K562 (cell line): ENCODE measurements at regions not wholly inside any gene's neighbourhood (a gene's known extent, or its start where the extent isn't known, plus 50 kb on each side); places are given as distances from the start of the nearest gene placed in this dataset.

Experiments
- DLX4 ChIP-seq: fragments of 250-450 bp; sonication (Bioruptor Pico); IDR thresholded peaks from 2 replicates; pipeline ENCODE4 v1.6.1; 2021; ENCODE audit warnings: mild to moderate bottlenecking
- EP400 ChIP-seq: fragments of 450-650 bp; IDR thresholded peaks from 2 replicates; pipeline ENCODE4 v1.6.1; 2017; ENCODE audit warnings: antibody characterized with exemption, mild to moderate bottlenecking, moderate library complexity
- KDM2B ChIP-seq: fragments of 250-450 bp; sonication (Bioruptor Pico); IDR thresholded peaks from 2 replicates; pipeline ENCODE4 v1.8.0; 2021; ENCODE audit warnings: mild to moderate bottlenecking, moderate library complexity
- LARP7 ChIP-seq: fragments of 450-650 bp; IDR thresholded peaks from 2 replicates; pipeline ENCODE4 v1.6.1; 2016
- REST ChIP-seq, 2 experiments: fragments of 450-650 bp; formaldehyde crosslinking in 1 of 2; IDR thresholded peaks; 2 replicates each; pipeline versions ENCODE4 v1.4.0 to v1.6.1; 2014 to 2020; ENCODE audit warnings: mild to moderate bottlenecking in 2 of 2, borderline replicate concordance in 1 of 2, low read depth in 1 of 2
- SREBF1 ChIP-seq: fragments of 150-350 bp; IDR thresholded peaks from 2 replicates; pipeline ENCODE4 v1.6.1; 2014; ENCODE audit warnings: antibody characterized with exemption, low read depth, low read length, borderline replicate concordance
- TRIM24 ChIP-seq, 2 experiments: fragments of 450-650 bp; IDR thresholded peaks; 2 replicates each; pipeline ENCODE4 v1.6.1; 2016
- TF ChIP-seq, protein P1 (sequence below): fragments of 450-650 bp; IDR thresholded peaks from 2 replicates; pipeline ENCODE4 v1.6.1; 2016; ENCODE audit warnings: mild to moderate bottlenecking, moderate library complexity

DNA sequence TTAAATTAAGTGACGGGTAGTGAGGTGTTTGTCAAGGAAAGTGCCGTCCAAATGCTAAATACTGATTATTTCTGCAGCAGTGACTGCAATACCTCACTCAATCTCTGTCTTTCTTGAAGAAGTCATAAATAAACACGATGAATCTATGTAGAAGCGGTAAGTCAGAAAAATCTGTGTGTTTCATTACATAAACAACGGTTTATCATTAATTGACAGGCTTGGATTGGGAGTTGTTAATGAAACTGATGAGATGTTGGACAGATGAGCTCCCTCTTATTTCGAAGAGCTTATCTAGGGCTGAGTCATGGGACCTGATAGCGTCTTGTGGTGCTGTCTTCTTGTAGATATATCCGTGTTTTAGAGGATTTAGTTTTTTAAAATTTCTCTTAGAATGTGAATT is 92.2 kb upstream of the SAMD11 start (continued):
- TF ChIP-seq REST (IDR thresholded peaks at IDR 0.05; ENCODE audit: borderline replicate concordance) (no peak), REST (CRISPR knock-in tag; IDR thresholded peaks at IDR 0.05; ENCODE audit: low read depth) (no peak), SREBF1 (no peak), LARP7 (no peak), DLX4 (no peak), TRIM24 (IDR thresholded peaks at IDR 0.05) (no peak), KDM2B (no peak), EP400 (no peak)
- TF ChIP-seq, protein P1, sequence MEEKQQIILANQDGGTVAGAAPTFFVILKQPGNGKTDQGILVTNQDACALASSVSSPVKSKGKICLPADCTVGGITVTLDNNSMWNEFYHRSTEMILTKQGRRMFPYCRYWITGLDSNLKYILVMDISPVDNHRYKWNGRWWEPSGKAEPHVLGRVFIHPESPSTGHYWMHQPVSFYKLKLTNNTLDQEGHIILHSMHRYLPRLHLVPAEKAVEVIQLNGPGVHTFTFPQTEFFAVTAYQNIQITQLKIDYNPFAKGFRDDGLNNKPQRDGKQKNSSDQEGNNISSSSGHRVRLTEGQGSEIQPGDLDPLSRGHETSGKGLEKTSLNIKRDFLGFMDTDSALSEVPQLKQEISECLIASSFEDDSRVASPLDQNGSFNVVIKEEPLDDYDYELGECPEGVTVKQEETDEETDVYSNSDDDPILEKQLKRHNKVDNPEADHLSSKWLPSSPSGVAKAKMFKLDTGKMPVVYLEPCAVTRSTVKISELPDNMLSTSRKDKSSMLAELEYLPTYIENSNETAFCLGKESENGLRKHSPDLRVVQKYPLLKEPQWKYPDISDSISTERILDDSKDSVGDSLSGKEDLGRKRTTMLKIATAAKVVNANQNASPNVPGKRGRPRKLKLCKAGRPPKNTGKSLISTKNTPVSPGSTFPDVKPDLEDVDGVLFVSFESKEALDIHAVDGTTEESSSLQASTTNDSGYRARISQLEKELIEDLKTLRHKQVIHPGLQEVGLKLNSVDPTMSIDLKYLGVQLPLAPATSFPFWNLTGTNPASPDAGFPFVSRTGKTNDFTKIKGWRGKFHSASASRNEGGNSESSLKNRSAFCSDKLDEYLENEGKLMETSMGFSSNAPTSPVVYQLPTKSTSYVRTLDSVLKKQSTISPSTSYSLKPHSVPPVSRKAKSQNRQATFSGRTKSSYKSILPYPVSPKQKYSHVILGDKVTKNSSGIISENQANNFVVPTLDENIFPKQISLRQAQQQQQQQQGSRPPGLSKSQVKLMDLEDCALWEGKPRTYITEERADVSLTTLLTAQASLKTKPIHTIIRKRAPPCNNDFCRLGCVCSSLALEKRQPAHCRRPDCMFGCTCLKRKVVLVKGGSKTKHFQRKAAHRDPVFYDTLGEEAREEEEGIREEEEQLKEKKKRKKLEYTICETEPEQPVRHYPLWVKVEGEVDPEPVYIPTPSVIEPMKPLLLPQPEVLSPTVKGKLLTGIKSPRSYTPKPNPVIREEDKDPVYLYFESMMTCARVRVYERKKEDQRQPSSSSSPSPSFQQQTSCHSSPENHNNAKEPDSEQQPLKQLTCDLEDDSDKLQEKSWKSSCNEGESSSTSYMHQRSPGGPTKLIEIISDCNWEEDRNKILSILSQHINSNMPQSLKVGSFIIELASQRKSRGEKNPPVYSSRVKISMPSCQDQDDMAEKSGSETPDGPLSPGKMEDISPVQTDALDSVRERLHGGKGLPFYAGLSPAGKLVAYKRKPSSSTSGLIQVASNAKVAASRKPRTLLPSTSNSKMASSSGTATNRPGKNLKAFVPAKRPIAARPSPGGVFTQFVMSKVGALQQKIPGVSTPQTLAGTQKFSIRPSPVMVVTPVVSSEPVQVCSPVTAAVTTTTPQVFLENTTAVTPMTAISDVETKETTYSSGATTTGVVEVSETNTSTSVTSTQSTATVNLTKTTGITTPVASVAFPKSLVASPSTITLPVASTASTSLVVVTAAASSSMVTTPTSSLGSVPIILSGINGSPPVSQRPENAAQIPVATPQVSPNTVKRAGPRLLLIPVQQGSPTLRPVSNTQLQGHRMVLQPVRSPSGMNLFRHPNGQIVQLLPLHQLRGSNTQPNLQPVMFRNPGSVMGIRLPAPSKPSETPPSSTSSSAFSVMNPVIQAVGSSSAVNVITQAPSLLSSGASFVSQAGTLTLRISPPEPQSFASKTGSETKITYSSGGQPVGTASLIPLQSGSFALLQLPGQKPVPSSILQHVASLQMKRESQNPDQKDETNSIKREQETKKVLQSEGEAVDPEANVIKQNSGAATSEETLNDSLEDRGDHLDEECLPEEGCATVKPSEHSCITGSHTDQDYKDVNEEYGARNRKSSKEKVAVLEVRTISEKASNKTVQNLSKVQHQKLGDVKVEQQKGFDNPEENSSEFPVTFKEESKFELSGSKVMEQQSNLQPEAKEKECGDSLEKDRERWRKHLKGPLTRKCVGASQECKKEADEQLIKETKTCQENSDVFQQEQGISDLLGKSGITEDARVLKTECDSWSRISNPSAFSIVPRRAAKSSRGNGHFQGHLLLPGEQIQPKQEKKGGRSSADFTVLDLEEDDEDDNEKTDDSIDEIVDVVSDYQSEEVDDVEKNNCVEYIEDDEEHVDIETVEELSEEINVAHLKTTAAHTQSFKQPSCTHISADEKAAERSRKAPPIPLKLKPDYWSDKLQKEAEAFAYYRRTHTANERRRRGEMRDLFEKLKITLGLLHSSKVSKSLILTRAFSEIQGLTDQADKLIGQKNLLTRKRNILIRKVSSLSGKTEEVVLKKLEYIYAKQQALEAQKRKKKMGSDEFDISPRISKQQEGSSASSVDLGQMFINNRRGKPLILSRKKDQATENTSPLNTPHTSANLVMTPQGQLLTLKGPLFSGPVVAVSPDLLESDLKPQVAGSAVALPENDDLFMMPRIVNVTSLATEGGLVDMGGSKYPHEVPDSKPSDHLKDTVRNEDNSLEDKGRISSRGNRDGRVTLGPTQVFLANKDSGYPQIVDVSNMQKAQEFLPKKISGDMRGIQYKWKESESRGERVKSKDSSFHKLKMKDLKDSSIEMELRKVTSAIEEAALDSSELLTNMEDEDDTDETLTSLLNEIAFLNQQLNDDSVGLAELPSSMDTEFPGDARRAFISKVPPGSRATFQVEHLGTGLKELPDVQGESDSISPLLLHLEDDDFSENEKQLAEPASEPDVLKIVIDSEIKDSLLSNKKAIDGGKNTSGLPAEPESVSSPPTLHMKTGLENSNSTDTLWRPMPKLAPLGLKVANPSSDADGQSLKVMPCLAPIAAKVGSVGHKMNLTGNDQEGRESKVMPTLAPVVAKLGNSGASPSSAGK, result no peak
